Gastroesophageal sphincter (tissue), 4 donors: ENCODE measurements at regions not wholly inside any gene's neighbourhood (a gene's known extent, or its start where the extent isn't known, plus 50 kb on each side); places are given as distances from the start of the nearest gene placed in this dataset.
"Not testable (repeated sequence)": the region's sequence is repeated elsewhere in the genome, so short reads cannot be mapped to it uniquely, and the experiment has no call there.

ENCODE experiments used
- ATAC-seq: fragments of 150-250 bp; one replicate; pipeline ENCODE4 v1.9.1; 2016; ENCODE audit warnings: mild to moderate bottlenecking, moderate library complexity
- H3K27ac ChIP-seq, 4 donors: fragments of 200-600 bp; sonication (generic) in 3 of 4; 1 replicate in 3 of 4; 2 replicates in 1 of 4; pipeline ENCODE4 v1.5.1; 2016 to 2019
- H3K27me3 ChIP-seq: fragments of 200-600 bp; sonication (generic); one replicate; pipeline ENCODE4 v1.5.1; 2019
- H3K36me3 ChIP-seq, 2 donors: fragments of 200-600 bp; sonication (generic); one replicate each; pipeline ENCODE4 v1.5.1; 2019; ENCODE audit warnings: control low read depth in 1 of 2
- H3K4me1 ChIP-seq, 3 donors: fragments of 200-600 bp; sonication (generic); 1 replicate in 2 of 3; 2 replicates in 1 of 3; pipeline ENCODE4 v1.5.1; 2016 to 2019; ENCODE audit warnings: control low read depth in 2 of 3
- H3K4me3 ChIP-seq, 2 donors: fragments of 200-600 bp; sonication (generic); one replicate each; pipeline ENCODE4 v1.5.1; 2019; ENCODE audit warnings: mild to moderate bottlenecking in 1 of 2, moderate library complexity in 1 of 2
- H3K9me3 ChIP-seq, 3 donors: fragments of 200-600 bp; sonication (generic); one replicate each; pipeline ENCODE4 v1.5.1; 2017 to 2019; ENCODE audit warnings: control low read depth in 2 of 3
- EP300 ChIP-seq: sonication (generic); formaldehyde crosslinking; IDR thresholded peaks from one replicate; pipeline ENCODE4 v1.6.1; 2017; ENCODE audit warnings: antibody characterized with exemption, mild to moderate bottlenecking
- POLR2A ChIP-seq, 2 donors: fragments of 450-650 bp; IDR thresholded peaks; one replicate each; pipeline ENCODE4 v1.6.1; 2017; ENCODE audit warnings: antibody characterized with exemption in 2 of 2, mild to moderate bottlenecking in 2 of 2, moderate library complexity in 1 of 2
- POLR2AphosphoS5 ChIP-seq: sonication (generic); formaldehyde crosslinking; IDR thresholded peaks from one replicate; pipeline ENCODE4 v1.6.1; 2017; ENCODE audit warnings: antibody characterized with exemption
- WGBS, 2 donors: methylation state at CpG; one replicate each; pipeline ENCODE4 v1.1.5; 2018; ENCODE audit warnings: low coverage in 1 of 2; 5-methylcytosine and 5-hydroxymethylcytosine counted together
- TF ChIP-seq, protein P1 (sequence below), 4 experiments: fragments of 200-600 bp in 2 of 4; fragments of 450-650 bp in 2 of 4; sonication (generic) in 1 of 4; IDR thresholded peaks; one replicate each; pipeline ENCODE4 v1.5.1; 2017 to 2019; ENCODE audit warnings: antibody characterized with exemption in 4 of 4, mild to moderate bottlenecking in 2 of 4, moderate library complexity in 2 of 4

DNA sequence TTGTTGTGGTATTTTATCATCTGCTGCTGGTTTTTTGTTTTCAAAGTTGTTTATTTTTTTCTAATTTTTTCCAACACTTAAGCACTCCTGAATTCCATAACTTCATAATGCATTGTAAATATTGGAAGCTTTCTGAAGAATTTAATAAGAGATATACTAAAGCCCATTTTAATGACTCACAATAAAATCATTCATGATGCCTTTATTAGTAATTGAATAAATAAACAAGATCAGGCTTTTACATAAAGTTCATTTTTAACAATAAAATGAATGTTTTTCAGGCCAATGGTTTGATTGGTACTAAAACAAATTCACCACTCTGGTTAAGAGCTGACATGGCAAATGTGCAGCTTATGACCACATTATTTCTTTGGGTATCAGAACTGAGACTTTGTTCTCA lies 408.2 kb upstream of the SMIM31 start:
- Histone ChIP-seq H3K36me3 (no peaks in the 10 kb centered on the region), H3K9me3 (peaks cover 0 to 9% (median 0%) of the 10 kb centered on the region in 3 donors), H3K4me3 (no peak overlapping the region), H3K27me3 (no peaks in the 10 kb centered on the region), H3K27ac (no peak overlapping the region), H3K4me1 (no peaks in the 10 kb centered on the region)
- ATAC-seq: no peak
- TF ChIP-seq POLR2AphosphoS5 (no peak), EP300 (no peak), POLR2A (IDR thresholded peaks at IDR 0.05) (no peak)
- TF ChIP-seq, protein P1, sequence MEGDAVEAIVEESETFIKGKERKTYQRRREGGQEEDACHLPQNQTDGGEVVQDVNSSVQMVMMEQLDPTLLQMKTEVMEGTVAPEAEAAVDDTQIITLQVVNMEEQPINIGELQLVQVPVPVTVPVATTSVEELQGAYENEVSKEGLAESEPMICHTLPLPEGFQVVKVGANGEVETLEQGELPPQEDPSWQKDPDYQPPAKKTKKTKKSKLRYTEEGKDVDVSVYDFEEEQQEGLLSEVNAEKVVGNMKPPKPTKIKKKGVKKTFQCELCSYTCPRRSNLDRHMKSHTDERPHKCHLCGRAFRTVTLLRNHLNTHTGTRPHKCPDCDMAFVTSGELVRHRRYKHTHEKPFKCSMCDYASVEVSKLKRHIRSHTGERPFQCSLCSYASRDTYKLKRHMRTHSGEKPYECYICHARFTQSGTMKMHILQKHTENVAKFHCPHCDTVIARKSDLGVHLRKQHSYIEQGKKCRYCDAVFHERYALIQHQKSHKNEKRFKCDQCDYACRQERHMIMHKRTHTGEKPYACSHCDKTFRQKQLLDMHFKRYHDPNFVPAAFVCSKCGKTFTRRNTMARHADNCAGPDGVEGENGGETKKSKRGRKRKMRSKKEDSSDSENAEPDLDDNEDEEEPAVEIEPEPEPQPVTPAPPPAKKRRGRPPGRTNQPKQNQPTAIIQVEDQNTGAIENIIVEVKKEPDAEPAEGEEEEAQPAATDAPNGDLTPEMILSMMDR (IDR thresholded peaks at IDR 0.05): no peak

DNA sequence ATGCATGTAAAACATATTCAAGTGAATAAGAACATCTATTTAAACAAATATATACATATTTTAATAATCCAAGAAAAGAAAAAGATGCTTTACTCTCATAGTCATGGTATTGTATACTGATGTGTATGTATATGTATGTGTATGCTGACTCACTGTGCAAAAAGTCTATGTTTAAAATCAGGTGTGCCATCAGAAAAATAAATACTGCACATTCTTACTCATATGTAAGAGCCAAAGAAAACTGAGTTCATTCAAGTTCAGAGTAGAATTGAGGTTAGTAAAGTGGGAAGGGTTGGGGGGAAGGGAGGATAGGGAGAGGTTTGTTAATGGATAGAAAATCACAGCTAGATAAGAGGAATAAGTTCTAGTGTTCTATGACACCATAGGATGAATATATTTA lies 403.9 kb upstream of the SMIM31 start:
- Histone ChIP-seq H3K4me3 (no peak overlapping the region), H3K4me1 (no peaks in the 10 kb centered on the region), H3K36me3 (no peaks in the 10 kb centered on the region), H3K27me3 (no peaks in the 10 kb centered on the region), H3K27ac (no peak overlapping the region), H3K9me3 (no peaks in the 10 kb centered on the region)
- ATAC-seq: no peak
- no peak for TF ChIP-seq EP300
- no peak for TF ChIP-seq POLR2A (IDR thresholded peaks at IDR 0.05)
- TF ChIP-seq, protein P1 (IDR thresholded peaks at IDR 0.05): no peak
- TF ChIP-seq POLR2AphosphoS5: no peak

DNA sequence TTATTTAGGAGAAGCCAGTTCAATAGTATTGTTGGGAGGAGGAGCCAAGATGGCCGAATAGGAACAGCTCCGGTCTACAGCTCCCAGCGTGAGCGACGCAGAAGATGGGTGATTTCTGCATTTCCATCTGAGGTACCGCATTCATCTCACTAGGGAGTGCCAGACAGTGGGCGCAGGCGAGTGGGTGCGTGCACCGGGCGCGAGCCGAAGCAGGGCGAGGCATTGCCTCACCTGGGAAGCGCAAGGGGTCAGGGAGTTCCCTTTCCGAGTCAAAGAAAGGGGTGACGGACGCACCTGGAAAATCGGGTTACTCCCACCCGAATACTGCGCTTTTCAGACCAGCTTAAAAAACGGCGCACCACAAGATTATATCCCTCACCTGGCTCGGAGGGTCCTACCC lies 403.2 kb upstream of the SMIM31 start:
- not testable (repeated sequence) for H3K4me1 ChIP-seq, H3K27me3 ChIP-seq, H3K36me3 ChIP-seq, H3K4me3 ChIP-seq, H3K27ac ChIP-seq, H3K9me3 ChIP-seq, ATAC-seq
- WGBS, 2 donors: 92% methylated on average over 12 of the region's 24 CpGs; no CpG with 5 or more reads in 1 of the 2 donors

DNA sequence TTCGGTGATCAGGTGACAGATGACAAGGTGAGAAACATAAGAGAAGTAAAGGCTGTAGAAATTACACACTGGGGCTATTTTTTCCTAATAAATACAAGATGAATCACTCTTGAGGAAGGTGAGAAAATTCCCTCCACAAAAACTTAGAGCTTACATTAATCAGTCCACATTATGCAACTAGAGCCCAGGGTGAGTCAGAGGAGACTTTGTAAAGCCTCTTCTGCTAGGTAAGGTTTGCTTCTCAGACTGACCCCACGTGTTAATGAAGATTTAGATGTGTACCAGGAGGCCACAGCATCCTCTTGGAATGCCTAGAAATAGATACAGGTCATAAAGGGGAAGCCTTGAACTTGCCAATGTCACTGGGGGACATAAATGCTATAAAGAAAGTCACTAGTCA lies 396.0 kb upstream of the SMIM31 start:
- no peaks in the 10 kb centered on the region for H3K27me3 ChIP-seq
- H3K4me1 ChIP-seq: no peaks in the 10 kb centered on the region
- no peak for ATAC-seq
- H3K36me3 ChIP-seq: no peaks in the 10 kb centered on the region
- TF ChIP-seq, protein P1 (IDR thresholded peaks at IDR 0.05): no peak
- no peak for TF ChIP-seq POLR2AphosphoS5
- H3K4me3 ChIP-seq: no peak overlapping the region
- no peak overlapping the region for H3K27ac ChIP-seq
- 30 to 49% methylated on average over 2 of the region's 2 CpGs for WGBS, 2 donors
- H3K9me3 ChIP-seq: no peaks in the 10 kb centered on the region

DNA sequence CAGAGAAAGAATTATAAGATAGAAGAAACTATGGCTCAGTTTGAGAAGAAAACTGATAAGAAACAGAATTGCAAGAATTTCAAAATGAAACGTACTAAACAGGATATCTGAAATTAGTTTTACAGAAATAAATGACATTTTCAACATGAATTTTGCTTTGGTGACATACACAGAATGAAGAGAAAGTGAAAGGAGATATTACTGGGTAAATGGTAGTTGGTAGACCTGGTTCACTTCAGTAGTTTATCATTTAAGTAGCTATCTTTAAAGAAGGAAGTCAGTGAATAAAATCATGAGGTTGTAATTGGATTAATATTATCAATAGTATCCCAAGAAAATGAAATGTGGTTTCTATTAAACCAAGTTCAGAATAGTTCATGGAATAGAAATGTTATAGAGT lies 395.5 kb upstream of the SMIM31 start:
- WGBS, 2 donors: 50 to 87% methylated on average over 1 of the region's 1 CpG
- Histone ChIP-seq H3K27me3 (no peaks in the 10 kb centered on the region), H3K4me3 (no peak overlapping the region), H3K27ac (no peak overlapping the region), H3K9me3 (no peaks in the 10 kb centered on the region), H3K4me1 (no peaks in the 10 kb centered on the region), H3K36me3 (no peaks in the 10 kb centered on the region)
- ATAC-seq: no peak
- TF ChIP-seq, protein P1 (IDR thresholded peaks at IDR 0.05): no peak
- no peak for TF ChIP-seq POLR2AphosphoS5
- TF ChIP-seq POLR2A (IDR thresholded peaks at IDR 0.05): no peak
- no peak for TF ChIP-seq EP300

DNA sequence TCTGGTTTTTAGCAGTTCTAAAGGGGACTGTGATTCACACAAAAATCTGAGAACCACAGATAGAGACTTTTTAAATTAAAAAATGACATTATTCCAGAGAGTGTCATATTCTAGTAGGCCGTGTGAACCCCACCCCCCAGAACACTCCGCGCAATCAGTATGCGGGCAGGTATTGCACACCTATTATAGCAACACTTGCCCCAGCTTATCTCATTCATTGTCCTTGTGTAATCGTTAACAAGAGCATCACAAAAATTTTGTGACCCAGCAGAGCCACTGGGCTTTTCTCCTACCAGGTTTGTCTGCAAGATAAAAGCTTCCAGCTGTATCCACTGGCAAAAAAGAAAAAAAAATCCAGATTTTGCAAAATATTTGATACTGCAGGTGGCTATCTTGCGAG lies 394.1 kb upstream of the SMIM31 start:
- WGBS, 2 donors: 73 to 74% methylated on average over 3 to 6 of the region's 6 CpGs
- Histone ChIP-seq H3K9me3 (no peaks in the 10 kb centered on the region), H3K27me3 (no peaks in the 10 kb centered on the region), H3K4me3 (no peak overlapping the region), H3K36me3 (no peaks in the 10 kb centered on the region), H3K4me1 (no peaks in the 10 kb centered on the region), H3K27ac (no peak overlapping the region)
- ATAC-seq: no peak
- no peak for TF ChIP-seq POLR2A (IDR thresholded peaks at IDR 0.05)
